Chondrocyte (in vitro differentiated cells): ENCODE measurements at regions not wholly inside any gene's neighbourhood (a gene's known extent, or its start where the extent isn't known, plus 50 kb on each side); places are given as distances from the start of the nearest gene placed in this dataset.

ENCODE experiments used
- DNase-seq: peaks from one replicate; pipeline ENCODE4 v3.0.0; 2021; ENCODE audit warnings: mixed read lengths, low spot score
- H3K27ac Mint-ChIP-seq: one replicate; pipeline ENCODE4 v1.8.0; 2021; ENCODE audit warnings: mild to moderate bottlenecking, moderate library complexity, mixed read lengths; ENCODE audit not compliant: unreplicated experiment
- H3K27me3 Mint-ChIP-seq: 2 replicates; pipeline ENCODE4 v1.8.0; 2021; ENCODE audit warnings: low read depth, mixed read lengths
- H3K36me3 Mint-ChIP-seq: 2 replicates; pipeline ENCODE4 v1.8.0; 2021; ENCODE audit warnings: low read depth, mixed read lengths
- H3K4me1 Mint-ChIP-seq: 2 replicates; pipeline ENCODE4 v1.8.0; 2021; ENCODE audit warnings: low read depth, mild to moderate bottlenecking, mixed read lengths
- H3K4me3 Mint-ChIP-seq: one replicate; pipeline ENCODE4 v1.8.0; 2021; ENCODE audit warnings: mild to moderate bottlenecking, moderate library complexity, mixed read lengths; ENCODE audit not compliant: unreplicated experiment
- H3K9me3 Mint-ChIP-seq: 2 replicates; pipeline ENCODE4 v1.8.0; 2021; ENCODE audit warnings: low read depth, mixed read lengths
- TF ChIP-seq, protein P1 (sequence below): fragments of 200-600 bp; sonication (generic); IDR thresholded peaks from 2 replicates; pipeline ENCODE4 v1.5.0; 2021; ENCODE audit warnings: antibody characterized with exemption, mild to moderate bottlenecking, moderate library complexity

DNA sequence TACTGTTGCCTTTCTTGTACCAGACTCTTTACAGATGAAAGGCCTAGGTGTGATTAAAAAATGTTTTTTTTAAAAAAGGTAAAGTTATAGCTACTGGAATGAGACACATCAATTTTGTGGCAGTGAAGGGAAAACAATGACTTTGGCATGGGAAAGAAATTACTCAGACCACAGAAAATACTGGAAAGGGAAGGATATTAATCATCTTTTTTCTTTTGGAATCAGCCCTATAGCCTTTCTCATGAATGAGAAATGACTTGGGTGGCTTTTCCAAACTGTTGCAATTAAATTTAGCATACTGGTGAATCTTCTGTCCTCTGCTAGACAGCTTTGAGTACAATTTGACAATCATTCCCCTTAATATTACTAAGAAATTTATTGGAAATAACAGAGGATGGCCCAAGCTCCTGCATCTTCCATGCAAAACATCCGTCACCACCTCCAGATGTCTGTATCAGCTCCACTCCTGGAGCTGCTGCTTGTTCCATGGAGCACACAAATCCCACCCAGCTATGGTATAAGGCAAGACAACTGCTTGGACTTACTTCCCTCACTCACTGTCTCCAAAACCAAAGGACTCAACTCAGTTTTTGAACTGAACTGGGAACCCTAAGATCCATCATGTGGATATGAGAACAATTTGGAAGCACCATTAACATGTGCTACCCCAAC is 97.6 kb upstream of the ARSJ start:
- no peak for DNase-seq
- Mint-ChIP-seq H3K9me3 (peaks cover 25% of the 10 kb centered on the region), H3K36me3 (peaks cover 6% of the 10 kb centered on the region), H3K4me3 (no peak overlapping the region), H3K27ac (no peak overlapping the region), H3K27me3 (no peaks in the 10 kb centered on the region), H3K4me1 (peaks cover 15% of the 10 kb centered on the region)
- TF ChIP-seq, protein P1, sequence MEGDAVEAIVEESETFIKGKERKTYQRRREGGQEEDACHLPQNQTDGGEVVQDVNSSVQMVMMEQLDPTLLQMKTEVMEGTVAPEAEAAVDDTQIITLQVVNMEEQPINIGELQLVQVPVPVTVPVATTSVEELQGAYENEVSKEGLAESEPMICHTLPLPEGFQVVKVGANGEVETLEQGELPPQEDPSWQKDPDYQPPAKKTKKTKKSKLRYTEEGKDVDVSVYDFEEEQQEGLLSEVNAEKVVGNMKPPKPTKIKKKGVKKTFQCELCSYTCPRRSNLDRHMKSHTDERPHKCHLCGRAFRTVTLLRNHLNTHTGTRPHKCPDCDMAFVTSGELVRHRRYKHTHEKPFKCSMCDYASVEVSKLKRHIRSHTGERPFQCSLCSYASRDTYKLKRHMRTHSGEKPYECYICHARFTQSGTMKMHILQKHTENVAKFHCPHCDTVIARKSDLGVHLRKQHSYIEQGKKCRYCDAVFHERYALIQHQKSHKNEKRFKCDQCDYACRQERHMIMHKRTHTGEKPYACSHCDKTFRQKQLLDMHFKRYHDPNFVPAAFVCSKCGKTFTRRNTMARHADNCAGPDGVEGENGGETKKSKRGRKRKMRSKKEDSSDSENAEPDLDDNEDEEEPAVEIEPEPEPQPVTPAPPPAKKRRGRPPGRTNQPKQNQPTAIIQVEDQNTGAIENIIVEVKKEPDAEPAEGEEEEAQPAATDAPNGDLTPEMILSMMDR = no peak

DNA sequence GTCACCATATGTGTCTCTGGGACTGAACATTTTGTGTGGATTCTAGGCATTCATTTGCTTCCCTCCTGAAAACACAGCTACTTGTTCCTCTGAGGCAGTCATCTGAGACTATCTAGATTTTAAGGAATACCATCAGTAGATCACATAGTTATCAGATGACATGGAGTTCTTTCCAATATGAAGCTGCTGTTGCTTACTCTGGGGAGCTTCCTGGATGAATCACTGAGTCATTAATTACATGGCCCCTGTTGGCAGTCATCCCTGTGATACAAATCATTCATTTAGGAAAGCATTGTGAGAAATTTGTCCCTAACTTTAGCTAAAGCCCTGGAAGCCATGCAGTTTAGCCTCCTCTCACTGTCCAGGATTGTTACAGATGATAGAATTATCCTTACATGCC is 98.2 kb upstream of the ARSJ start:
- H3K9me3 Mint-ChIP-seq = peaks cover 25% of the 10 kb centered on the region
- no peaks in the 10 kb centered on the region for H3K27me3 Mint-ChIP-seq
- TF ChIP-seq, protein P1 = no peak
- no peak overlapping the region for H3K4me3 Mint-ChIP-seq
- peaks cover 15% of the 10 kb centered on the region for H3K4me1 Mint-ChIP-seq
- DNase-seq = no peak
- peaks cover 6% of the 10 kb centered on the region for H3K36me3 Mint-ChIP-seq
- H3K27ac Mint-ChIP-seq = no peak overlapping the region

DNA sequence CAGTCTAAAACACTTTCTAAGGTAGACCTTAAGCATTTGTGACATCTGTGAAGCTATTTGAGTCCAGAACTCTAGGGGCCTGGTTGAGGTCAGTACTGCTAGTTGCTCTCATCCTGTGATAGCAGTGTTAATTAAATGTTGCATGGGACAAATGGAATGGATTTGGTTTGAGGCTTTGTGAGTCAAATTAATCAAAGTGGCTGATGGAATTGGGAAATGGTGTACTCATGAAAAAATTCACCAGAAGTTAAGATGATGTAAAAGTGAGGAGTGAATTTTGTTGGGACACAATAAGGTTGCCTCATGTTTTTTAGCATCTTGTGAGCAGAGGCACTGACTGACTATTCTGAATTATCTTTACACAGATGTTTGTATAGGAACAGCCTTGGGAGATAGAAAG is 99.2 kb upstream of the ARSJ start:
- Mint-ChIP-seq H3K27ac (no peak overlapping the region), H3K4me3 (no peak overlapping the region), H3K27me3 (no peaks in the 10 kb centered on the region), H3K9me3 (peaks cover 14% of the 10 kb centered on the region), H3K36me3 (peaks cover 1% of the 10 kb centered on the region), H3K4me1 (peaks cover 21% of the 10 kb centered on the region)
- DNase-seq = no peak
- TF ChIP-seq, protein P1 = no peak

DNA sequence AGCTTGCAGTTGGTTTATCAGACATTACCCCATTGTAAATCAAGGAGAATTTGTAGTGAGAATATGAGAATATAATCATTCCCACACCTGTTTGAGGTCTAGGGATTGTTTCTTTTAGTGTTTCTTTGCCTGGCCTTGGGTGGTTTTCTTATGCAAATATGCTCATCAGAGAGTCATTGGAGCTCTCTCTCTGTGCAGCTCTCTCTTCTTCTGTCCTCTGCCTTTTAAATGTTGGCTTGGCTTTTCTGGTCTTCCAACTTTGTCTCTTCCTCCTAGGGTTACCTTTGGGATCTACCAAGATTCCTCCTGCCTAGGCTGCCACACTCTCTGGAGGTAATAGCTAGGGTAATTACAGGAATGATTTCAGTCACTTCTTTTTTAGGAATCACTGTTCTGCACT is 102.3 kb upstream of the ARSJ start:
- H3K4me3 Mint-ChIP-seq = no peak overlapping the region
- peaks cover 32% of the 10 kb centered on the region for H3K4me1 Mint-ChIP-seq
- no peaks in the 10 kb centered on the region for H3K36me3 Mint-ChIP-seq
- TF ChIP-seq, protein P1 = no peak
- DNase-seq = no peak
- H3K27ac Mint-ChIP-seq = no peak overlapping the region
- peaks cover 3% of the 10 kb centered on the region for H3K9me3 Mint-ChIP-seq
- no peaks in the 10 kb centered on the region for H3K27me3 Mint-ChIP-seq

DNA sequence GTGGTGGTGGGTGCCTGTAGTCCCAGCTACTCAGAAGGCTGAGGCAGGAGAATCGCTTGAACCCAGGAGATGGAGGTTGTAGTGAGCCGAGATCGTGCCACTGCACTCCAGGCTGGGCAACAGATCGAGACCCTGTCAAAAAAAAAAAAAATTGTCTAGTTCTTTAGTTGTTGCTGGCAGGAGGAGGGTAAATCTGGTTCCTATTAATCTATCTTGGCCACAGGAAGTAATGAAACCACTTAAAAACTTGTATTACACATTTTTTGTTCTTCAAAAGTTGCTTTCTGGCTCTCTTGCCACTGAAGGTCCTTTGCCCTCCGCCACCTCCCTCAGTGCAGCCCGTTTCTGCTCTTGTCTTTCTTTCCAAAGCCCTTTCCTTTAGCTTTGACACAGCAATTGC is 102.9 kb upstream of the ARSJ start:
- Mint-ChIP-seq H3K36me3 (no peaks in the 10 kb centered on the region), H3K4me3 (no peak overlapping the region), H3K9me3 (peaks cover 3% of the 10 kb centered on the region), H3K27ac (no peak overlapping the region), H3K27me3 (no peaks in the 10 kb centered on the region), H3K4me1 (peaks cover 31% of the 10 kb centered on the region)
- TF ChIP-seq, protein P1 = no peak
- DNase-seq = no peak
